ENCODE measurements at regions not wholly inside any gene's neighbourhood (a gene's known extent, or its start where the extent isn't known, plus 50 kb on each side); places are given as distances from the start of the nearest gene placed in this dataset.

DNA sequence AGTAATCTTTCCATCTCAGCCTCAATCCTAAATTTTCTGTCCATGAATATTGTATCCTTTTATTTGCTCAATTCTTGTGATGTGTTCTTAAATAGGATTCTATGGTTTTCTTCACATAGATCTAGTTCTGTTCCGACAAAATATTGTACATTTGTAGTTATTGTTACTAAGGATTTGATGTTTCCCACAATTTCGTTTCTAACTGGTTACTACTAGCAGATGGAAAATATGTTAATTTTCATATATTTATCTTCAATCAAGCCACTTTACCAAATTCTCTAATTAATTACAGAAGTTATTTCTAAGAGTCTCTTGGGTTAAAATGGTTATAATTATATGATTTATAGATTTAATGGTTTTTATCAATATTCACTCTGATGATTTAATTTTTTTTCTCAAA lies 60.3 kb downstream of the SEC61B start:
- no peak for TF ChIP-seq POLR2AphosphoS5 (IDR thresholded peaks at IDR 0.05)
- no peak for TF ChIP-seq CTCF (IDR thresholded peaks at IDR 0.05)
- TF ChIP-seq EP300 (IDR thresholded peaks at IDR 0.05), result no peak
- no peak for TF ChIP-seq POLR2A (IDR thresholded peaks at IDR 0.05)
- H3K4me3 ChIP-seq, result no peak overlapping the region
- no peak for DNase-seq
- no peak overlapping the region for H3K27ac ChIP-seq
- no peaks in the 10 kb centered on the region for H3K9me3 ChIP-seq
- H3K27me3 ChIP-seq, result no peaks in the 10 kb centered on the region
- no peaks in the 10 kb centered on the region for H3K36me3 ChIP-seq
- 71 to 85% methylated on average over 2 of the region's 2 CpGs for WGBS, 2 donors
- H3K4me1 ChIP-seq, result no peaks in the 10 kb centered on the region
- intact Hi-C loops (cut with DNase I), result no loop called here

DNA sequence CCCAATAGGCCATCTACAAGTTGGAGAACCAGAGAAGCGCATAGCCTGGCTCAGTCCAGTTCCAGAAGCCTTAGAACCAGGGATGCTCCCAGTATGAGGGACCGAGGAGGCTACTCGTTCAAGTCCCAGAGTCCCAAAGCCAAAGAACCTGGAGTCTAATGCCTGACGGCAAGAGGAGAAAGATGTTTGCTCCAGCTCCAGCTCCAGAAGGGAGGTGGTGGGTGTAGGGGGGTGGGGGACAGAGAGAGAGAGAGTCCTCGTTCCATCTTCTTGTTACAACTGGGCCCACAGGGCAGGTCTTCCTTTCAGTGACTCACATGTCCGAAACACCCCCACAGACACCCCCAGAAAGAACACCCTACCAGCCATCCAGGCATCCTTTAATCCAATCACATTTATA lies 63.9 kb downstream of the SEC61B start:
- intact Hi-C loops (cut with DNase I), result no loop called here
- H3K4me1 ChIP-seq, result no peaks in the 10 kb centered on the region
- no peak for DNase-seq
- WGBS, 2 donors, result 84 to 88% methylated on average over 6 of the region's 6 CpGs
- no peaks in the 10 kb centered on the region for H3K27me3 ChIP-seq
- no peaks in the 10 kb centered on the region for H3K9me3 ChIP-seq
- no peak overlapping the region for H3K4me3 ChIP-seq
- H3K27ac ChIP-seq, result no peak overlapping the region
- TF ChIP-seq EP300 (IDR thresholded peaks at IDR 0.05) (no peak), POLR2A (IDR thresholded peaks at IDR 0.05) (no peak), CTCF (IDR thresholded peaks at IDR 0.05) (no peak), POLR2AphosphoS5 (IDR thresholded peaks at IDR 0.05) (no peak)
- no peaks in the 10 kb centered on the region for H3K36me3 ChIP-seq

DNA sequence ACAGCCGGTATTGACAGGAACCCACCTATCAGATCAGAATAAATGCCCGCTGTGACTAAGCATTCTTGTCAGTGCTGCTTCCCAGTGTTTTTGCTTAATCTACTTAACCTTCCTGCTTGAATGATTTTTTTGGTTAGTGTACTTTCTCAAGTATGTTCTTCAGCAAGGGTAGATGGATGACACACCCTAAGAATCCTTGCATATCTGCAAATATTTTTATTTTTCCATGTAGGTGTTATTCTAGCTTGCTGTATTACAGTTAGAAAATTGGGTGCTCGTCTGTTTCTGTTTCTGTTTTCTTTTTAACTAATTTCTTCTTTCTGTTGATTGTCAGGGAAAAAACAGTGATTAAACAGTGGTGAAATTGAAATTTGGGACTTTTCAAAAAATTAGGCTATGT lies 64.5 kb downstream of the SEC61B start:
- no peaks in the 10 kb centered on the region for H3K4me1 ChIP-seq
- H3K4me3 ChIP-seq, result no peak overlapping the region
- no peaks in the 10 kb centered on the region for H3K36me3 ChIP-seq
- no peak for DNase-seq
- intact Hi-C loops (cut with DNase I), result no loop called here
- no peaks in the 10 kb centered on the region for H3K27me3 ChIP-seq
- no peaks in the 10 kb centered on the region for H3K9me3 ChIP-seq
- no peak overlapping the region for H3K27ac ChIP-seq
- TF ChIP-seq EP300 (IDR thresholded peaks at IDR 0.05) (no peak), POLR2A (IDR thresholded peaks at IDR 0.05) (no peak), CTCF (IDR thresholded peaks at IDR 0.05) (no peak), POLR2AphosphoS5 (IDR thresholded peaks at IDR 0.05) (no peak)
- WGBS, 2 donors, result 70 to 74% methylated on average over 3 of the region's 3 CpGs

DNA sequence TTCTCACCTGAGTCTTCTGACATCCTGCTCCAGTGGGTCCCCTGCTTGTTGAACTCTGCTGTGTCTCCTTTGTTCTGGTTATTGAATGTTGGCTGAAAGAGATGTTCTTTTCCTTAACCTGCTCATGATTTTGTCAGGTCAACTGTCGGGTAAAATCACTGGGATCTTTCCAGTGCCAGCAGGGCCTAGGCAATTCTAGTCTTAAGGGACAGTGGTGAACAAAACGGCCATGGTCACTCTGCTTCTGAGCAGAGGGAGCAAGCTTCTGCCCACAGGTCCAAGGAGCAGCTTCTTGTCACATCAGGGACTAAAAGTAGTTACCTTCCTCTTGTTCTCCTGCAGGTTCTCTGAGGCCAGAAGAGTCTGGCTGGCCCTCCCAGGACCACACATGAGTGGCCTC lies 65.6 kb downstream of the SEC61B start:
- no peak for DNase-seq
- Histone ChIP-seq H3K4me3 (no peak overlapping the region), H3K9me3 (no peaks in the 10 kb centered on the region), H3K36me3 (no peaks in the 10 kb centered on the region), H3K27ac (no peak overlapping the region), H3K27me3 (no peaks in the 10 kb centered on the region), H3K4me1 (no peaks in the 10 kb centered on the region)
- intact Hi-C loops (cut with DNase I), result no loop called here
- 76 to 84% methylated on average over 2 of the region's 2 CpGs for WGBS, 2 donors
- TF ChIP-seq EP300 (IDR thresholded peaks at IDR 0.05) (no peak), POLR2A (IDR thresholded peaks at IDR 0.05) (no peak), POLR2AphosphoS5 (IDR thresholded peaks at IDR 0.05) (no peak), CTCF (IDR thresholded peaks at IDR 0.05) (no peak)

GRCh38 chr9:99288830-99289229 lies 66.7 kb downstream of the SEC61B start:
- no peaks in the 10 kb centered on the region for H3K36me3 ChIP-seq
- H3K4me3 ChIP-seq, result no peak overlapping the region
- intact Hi-C loops (cut with DNase I), result no loop called here
- H3K4me1 ChIP-seq, result no peaks in the 10 kb centered on the region
- no peaks in the 10 kb centered on the region for H3K27me3 ChIP-seq
- H3K27ac ChIP-seq, result no peak overlapping the region
- no peak for DNase-seq
- 35 to 51% methylated on average over 6 of the region's 6 CpGs for WGBS, 2 donors
- no peaks in the 10 kb centered on the region for H3K9me3 ChIP-seq
- TF ChIP-seq CTCF (IDR thresholded peaks at IDR 0.05), result no peak
- TF ChIP-seq POLR2AphosphoS5 (IDR thresholded peaks at IDR 0.05), result no peak
- TF ChIP-seq EP300 (IDR thresholded peaks at IDR 0.05), result no peak
- no peak for TF ChIP-seq POLR2A (IDR thresholded peaks at IDR 0.05)
